DLD1 (cell line): ENCODE measurements at regions not wholly inside any gene's neighbourhood (a gene's known extent, or its start where the extent isn't known, plus 50 kb on each side); places are given as distances from the start of the nearest gene placed in this dataset.

Experiments used
- in situ Hi-C: cut with HindIII; loops from 2 replicates; pipeline ENCODE4 v1.10.0; 2017; ENCODE audit warnings: low sequenced_read_pairs

DNA sequence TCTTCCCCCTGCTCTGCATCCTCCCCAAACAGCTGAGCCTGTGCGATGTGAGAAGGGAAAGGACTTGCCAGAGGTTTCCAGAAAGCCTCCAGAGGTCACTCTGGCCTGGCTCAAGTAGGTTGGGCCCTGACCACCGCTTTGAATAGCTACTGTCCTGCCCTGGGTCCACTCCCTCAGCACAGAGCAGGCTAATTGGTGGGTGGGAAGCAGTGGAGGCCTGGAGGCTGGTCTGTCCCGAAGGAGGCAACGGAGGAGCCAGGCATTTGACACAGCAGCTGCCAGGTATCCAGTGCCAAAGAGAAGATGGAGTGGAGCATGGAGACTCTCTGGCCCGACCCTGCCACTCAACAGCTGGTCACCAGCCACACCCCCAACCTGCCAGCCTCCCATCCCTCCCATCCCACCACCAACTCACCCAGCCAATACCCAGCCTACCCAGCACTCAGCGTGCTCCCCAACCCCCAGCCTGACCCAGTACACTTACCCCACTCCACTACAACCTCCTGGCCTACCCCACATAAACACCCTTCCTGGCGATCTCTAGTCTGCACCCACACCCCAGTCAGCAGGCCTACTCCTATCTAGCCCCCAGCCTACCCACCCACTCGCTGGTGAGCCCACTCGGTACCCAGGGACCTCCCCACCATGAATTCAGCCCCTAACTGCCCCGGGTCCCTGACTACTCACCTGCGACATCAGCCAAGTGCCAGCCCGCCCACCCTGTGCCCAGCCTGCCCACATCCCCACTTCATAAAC, 64.6 kb upstream of the COL13A1 start:
- in situ Hi-C loops = no loop called here

- in situ Hi-C loops = no loop called here
Observed at GRCh38 chr10:69738071-69738470, 63.6 kb upstream of the COL13A1 start.

DNA sequence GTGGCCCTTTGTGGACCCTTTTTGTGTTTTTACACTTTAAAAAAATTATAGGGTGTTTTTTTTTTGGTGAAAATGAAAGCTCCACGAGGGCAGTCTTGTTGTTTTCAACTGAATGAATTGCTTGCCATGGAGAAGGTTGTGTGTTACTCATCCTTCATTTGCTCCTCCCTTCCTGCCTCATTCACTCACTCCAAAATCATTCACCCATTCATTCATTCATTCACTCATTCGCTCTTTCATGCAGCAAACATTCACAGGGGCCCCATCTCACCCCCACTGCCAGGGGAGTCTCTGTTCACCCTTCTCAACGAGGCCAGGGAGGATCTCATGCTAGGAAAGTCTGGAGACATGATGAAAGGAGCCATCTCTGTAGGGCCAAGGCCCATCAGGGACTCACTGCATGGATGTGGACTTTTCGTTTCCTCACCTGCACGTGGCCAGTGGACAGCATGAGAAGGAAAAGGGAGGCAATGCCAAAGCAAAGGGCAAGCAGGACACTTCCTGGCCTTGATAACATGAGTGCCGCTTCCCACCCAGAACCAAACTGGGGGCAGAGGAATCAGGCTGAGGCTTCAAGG, 62.8 kb upstream of the COL13A1 start:
- in situ Hi-C loops = no loop called here

DNA sequence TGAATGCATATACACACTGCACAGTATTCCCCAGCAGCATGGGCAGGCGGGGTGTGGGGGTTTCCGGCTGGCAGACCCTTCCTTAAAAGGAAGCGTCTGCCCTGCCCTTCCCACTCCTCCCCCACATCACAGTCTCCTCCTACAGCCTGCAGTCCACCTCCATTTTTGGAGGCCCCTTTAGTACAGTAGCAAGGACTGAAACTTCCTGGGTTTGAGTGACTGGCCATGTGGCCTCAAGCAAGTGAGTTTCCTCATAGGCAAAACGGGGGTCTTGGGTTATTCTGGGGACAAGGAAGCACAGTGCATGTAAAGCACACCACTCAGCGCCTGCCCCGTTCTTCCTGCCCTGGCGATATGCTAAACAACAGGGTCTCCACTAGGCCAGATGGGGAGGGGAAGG, 62.1 kb upstream of the COL13A1 start:
- in situ Hi-C loops = no loop called here

GRCh38 chr10:69740126-69740525, 61.6 kb upstream of the COL13A1 start:
- in situ Hi-C loops = no loop called here

GRCh38 chr10:69741252-69741651, 60.5 kb upstream of the COL13A1 start:
- in situ Hi-C loops = no loop called here

- in situ Hi-C loops = no loop called here
Observed at GRCh38 chr10:69741671-69742355, 59.9 kb upstream of the COL13A1 start.

- in situ Hi-C loops = no loop called here
Observed at GRCh38 chr10:69742356-69742695, 59.4 kb upstream of the COL13A1 start.

DNA sequence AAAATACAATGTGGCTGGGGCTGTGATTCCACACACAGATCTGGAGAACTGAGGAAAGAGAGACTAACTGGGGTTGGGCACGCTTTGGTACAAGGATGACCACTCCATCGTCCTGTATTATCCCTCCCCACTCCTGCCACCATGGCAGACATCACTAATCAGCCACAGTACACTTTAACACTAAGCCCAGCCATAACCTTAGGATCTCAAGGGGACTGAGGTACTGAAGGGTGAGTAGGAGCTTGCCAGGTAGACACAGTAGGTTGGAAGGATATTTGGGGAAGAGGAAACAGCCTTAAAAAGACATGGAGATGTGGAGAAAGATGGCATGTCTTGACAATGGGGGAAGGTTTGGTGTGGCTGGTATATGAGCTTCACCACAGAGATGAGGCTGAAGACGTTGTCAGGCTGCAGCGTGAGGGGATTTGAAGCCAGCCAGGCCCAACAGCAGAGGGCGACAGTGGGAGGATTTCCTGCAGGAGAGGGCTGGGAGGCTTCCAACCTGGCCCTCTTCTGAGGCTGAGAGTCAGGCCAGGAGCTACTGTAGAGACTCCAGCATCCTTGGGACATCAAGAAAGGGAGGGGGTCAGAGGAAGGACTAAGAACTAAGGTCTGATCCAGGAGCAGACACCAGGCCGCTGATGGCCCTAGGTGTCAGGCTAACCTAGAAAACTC, 58.6 kb upstream of the COL13A1 start:
- in situ Hi-C loops = no loop called here

DNA sequence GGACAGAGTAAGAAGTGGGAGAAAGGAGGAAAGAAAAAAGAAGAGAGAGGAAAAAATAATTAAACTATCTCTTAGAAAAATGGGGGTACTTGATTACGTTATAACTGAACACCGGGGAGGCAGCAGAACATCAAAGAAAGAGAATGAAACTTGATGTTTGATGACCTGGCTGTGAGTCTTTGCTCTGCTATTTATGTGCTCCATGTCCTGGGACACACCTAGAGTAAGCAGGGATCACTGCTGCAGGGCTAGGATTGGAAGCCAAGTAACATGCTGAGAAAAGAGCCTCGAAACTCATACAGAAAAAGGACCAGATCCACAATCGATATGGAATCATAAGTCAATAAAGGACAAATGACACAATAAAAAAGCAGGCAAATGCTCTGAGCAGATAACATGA, 56.7 kb upstream of the COL13A1 start:
- in situ Hi-C loops = loop anchor here (5.0 kb wide), 1 partner anchor 47 kb away; no protein-coding TSS in a partner anchor

DNA sequence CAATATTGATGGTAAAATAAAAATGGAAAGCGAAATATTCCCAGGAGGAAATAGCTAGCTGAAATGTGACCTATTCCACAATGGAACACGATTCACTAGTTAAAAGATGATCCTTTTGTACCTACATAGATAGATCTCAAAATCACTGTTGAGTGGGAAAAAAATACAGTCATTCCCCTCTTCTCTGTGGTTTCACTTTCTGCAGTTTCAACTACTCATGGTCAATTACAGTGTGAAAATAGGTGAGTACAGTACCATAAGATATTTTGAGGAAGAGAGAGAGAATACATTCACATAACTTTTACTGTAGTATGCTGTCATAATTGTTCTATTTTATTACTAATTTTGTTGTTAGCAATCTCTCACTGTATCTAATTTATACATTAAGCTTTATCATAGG, 56.0 kb upstream of the COL13A1 start:
- in situ Hi-C loops = loop anchor here (5.0 kb wide), 1 partner anchor 47 kb away; no protein-coding TSS in a partner anchor

GRCh38 chr10:69747179-69747578, 54.5 kb upstream of the COL13A1 start:
- in situ Hi-C loops = loop anchor here (5.0 kb wide), 1 partner anchor 45 kb away; no protein-coding TSS in a partner anchor

DNA sequence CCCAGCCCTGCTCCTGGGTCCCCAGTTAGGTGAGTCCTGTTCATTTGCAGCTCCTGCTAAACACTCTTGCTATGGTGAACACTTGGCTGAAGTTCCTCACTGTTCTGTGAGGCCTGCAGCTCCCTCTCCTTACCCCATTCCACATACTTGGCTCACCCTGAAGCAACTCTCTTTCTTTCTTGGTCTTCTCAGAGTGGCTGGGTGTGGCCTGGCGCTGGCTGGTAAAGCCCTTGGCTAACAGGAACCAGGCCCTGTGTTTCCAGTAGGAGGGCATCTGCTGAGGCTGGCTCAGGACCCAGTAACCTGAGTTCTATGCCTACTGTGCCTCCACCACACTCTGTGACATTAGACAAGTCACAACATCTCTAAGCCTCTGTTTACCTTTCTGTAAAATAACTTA, 53.1 kb upstream of the COL13A1 start:
- in situ Hi-C loops = loop anchor here (5.0 kb wide), 1 partner anchor 44 kb away; no protein-coding TSS in a partner anchor

- in situ Hi-C loops = loop anchor here (5.0 kb wide), 1 partner anchor 43 kb away; no protein-coding TSS in a partner anchor
Observed at GRCh38 chr10:69749178-69750010, 52.3 kb upstream of the COL13A1 start.

GRCh38 chr10:69750011-69750373, 51.7 kb upstream of the COL13A1 start:
- in situ Hi-C loops = no loop called here

- in situ Hi-C loops = no loop called here
Observed at GRCh38 chr10:69750725-69751124, 51.0 kb upstream of the COL13A1 start.

- in situ Hi-C loops = no loop called here
Observed at GRCh38 chr10:69751214-69751613, 50.5 kb upstream of the COL13A1 start.
